CD4-positive, CD25-positive, alpha-beta regulatory T cell (primary cell): ENCODE measurements at regions not wholly inside any gene's neighbourhood (a gene's known extent, or its start where the extent isn't known, plus 50 kb on each side); places are given as distances from the start of the nearest gene placed in this dataset.

Experiments
- ATAC-seq, 2 donors: fragments of 150-1000 bp; cut with Tn5 transposase; one replicate each; pipeline ENCODE4 v1.10.0; 2021; ENCODE audit warnings: low read depth in 2 of 2, moderate number of reproducible peaks in 2 of 2, moderate library complexity in 1 of 2
- DNase-seq, 3 donors: peaks; one replicate each; pipeline versions ENCODE4 v3.0.0 to v3.0.0-alpha.2; 2012 to 2022; ENCODE audit warnings: mixed read lengths in 1 of 3
- H3K27ac ChIP-seq: one replicate; pipeline ENCODE4 v1.7.0; 2013; ENCODE audit warnings: mild to moderate bottlenecking, low read length; ENCODE audit not compliant: insufficient read depth, poor library complexity, severe bottlenecking
- H3K27me3 ChIP-seq: one replicate; pipeline ENCODE4 v1.7.0; 2013; ENCODE audit warnings: low read length; ENCODE audit not compliant: control insufficient read depth, insufficient read depth
- H3K36me3 ChIP-seq: one replicate; pipeline ENCODE4 v1.7.0; 2013; ENCODE audit warnings: mild to moderate bottlenecking, low read length, moderate library complexity; ENCODE audit not compliant: control insufficient read depth, insufficient read depth
- H3K4me1 ChIP-seq: 2 replicates; pipeline ENCODE4 v1.7.0; 2013; ENCODE audit warnings: mild to moderate bottlenecking, low read length; ENCODE audit not compliant: insufficient read depth, control insufficient read depth, poor library complexity, severe bottlenecking
- H3K4me3 ChIP-seq: one replicate; pipeline ENCODE4 v1.7.0; 2013; ENCODE audit warnings: low read depth, mild to moderate bottlenecking, low read length, moderate library complexity
- H3K9me3 ChIP-seq, 2 experiments: 1 replicate in 1 of 2; 2 replicates in 1 of 2; pipeline ENCODE4 v1.7.0; 2013; ENCODE audit warnings: low read length in 2 of 2, mild to moderate bottlenecking in 1 of 2, moderate library complexity in 1 of 2; ENCODE audit not compliant: control insufficient read depth in 2 of 2
- H3K27ac Mint-ChIP-seq, 3 donors: one replicate each; pipeline ENCODE4 v1.8.0; 2020 to 2022; ENCODE audit warnings: mild to moderate bottlenecking in 3 of 3, mixed read lengths in 3 of 3, moderate library complexity in 2 of 3
- H3K27me3 Mint-ChIP-seq: one replicate; pipeline ENCODE4 v1.8.0; 2022; ENCODE audit warnings: mild to moderate bottlenecking, mixed read lengths
- H3K36me3 Mint-ChIP-seq: one replicate; pipeline ENCODE4 v1.8.0; 2020; ENCODE audit warnings: mixed read lengths
- H3K4me1 Mint-ChIP-seq, 4 donors: one replicate each; pipeline ENCODE4 v1.8.0; 2020 to 2022; ENCODE audit warnings: mixed read lengths in 4 of 4, mild to moderate bottlenecking in 1 of 4
- H3K4me3 Mint-ChIP-seq, 4 donors: one replicate each; pipeline ENCODE4 v1.8.0; 2020 to 2022; ENCODE audit warnings: mild to moderate bottlenecking in 4 of 4, mixed read lengths in 4 of 4, moderate library complexity in 3 of 4
- H3K9me3 Mint-ChIP-seq, 7 donors: one replicate each; pipeline ENCODE4 v1.8.0; 2020 to 2022; ENCODE audit warnings: mixed read lengths in 7 of 7, mild to moderate bottlenecking in 3 of 7, moderate library complexity in 2 of 7

- DNase-seq (no peak), ATAC-seq (no peak)
- no peaks in the 10 kb centered on the region for H3K4me1 Mint-ChIP-seq
- no peaks in the 10 kb centered on the region for H3K4me1 ChIP-seq
- no peaks in the 10 kb centered on the region for H3K27me3 Mint-ChIP-seq
- no peak overlapping the region for H3K4me3 ChIP-seq
- no peak overlapping the region for H3K4me3 Mint-ChIP-seq
- H3K36me3 Mint-ChIP-seq = no peaks in the 10 kb centered on the region
- H3K36me3 ChIP-seq = no peaks in the 10 kb centered on the region
- H3K27ac ChIP-seq = no peak overlapping the region
- H3K9me3 Mint-ChIP-seq = peaks cover 0 to 4% (median 0%) of the 10 kb centered on the region in 7 donors
- H3K27ac Mint-ChIP-seq = no peak overlapping the region
- no peaks in the 10 kb centered on the region for H3K9me3 ChIP-seq
- H3K27me3 ChIP-seq = no peaks in the 10 kb centered on the region
Measured at GRCh38 chr15:94021621-94022320, 209.6 kb upstream of the MCTP2 start.

- no peaks in the 10 kb centered on the region for H3K36me3 ChIP-seq
- no peak overlapping the region for H3K4me3 Mint-ChIP-seq
- no peaks in the 10 kb centered on the region for H3K4me1 Mint-ChIP-seq
- no peaks in the 10 kb centered on the region for H3K9me3 ChIP-seq
- no peak for ATAC-seq
- no peaks in the 10 kb centered on the region for H3K4me1 ChIP-seq
- no peak overlapping the region for H3K27ac ChIP-seq
- H3K27me3 Mint-ChIP-seq = no peaks in the 10 kb centered on the region
- H3K9me3 Mint-ChIP-seq = peaks cover 0 to 6% (median 0%) of the 10 kb centered on the region in 7 donors
- H3K36me3 Mint-ChIP-seq = no peaks in the 10 kb centered on the region
- no peak overlapping the region for H3K4me3 ChIP-seq
- no peaks in the 10 kb centered on the region for H3K27me3 ChIP-seq
- DNase-seq = no peak
- H3K27ac Mint-ChIP-seq = no peak overlapping the region
Measured at GRCh38 chr15:94019062-94019461, 212.3 kb upstream of the MCTP2 start.

- no peaks in the 10 kb centered on the region for H3K27me3 ChIP-seq
- no peak overlapping the region for H3K4me3 ChIP-seq
- ATAC-seq = no peak
- Mint-ChIP-seq H3K4me3 (no peak overlapping the region), H3K4me1 (peaks cover 0 to 5% (median 2%) of the 10 kb centered on the region in 4 donors), H3K9me3 (peaks cover 0 to 7% (median 0%) of the 10 kb centered on the region in 7 donors), H3K27me3 (peaks cover 4% of the 10 kb centered on the region), H3K27ac (no peak overlapping the region), H3K36me3 (no peaks in the 10 kb centered on the region)
- H3K4me1 ChIP-seq = no peaks in the 10 kb centered on the region
- no peaks in the 10 kb centered on the region for H3K9me3 ChIP-seq
- no peak overlapping the region for H3K27ac ChIP-seq
- no peak for DNase-seq
- no peaks in the 10 kb centered on the region for H3K36me3 ChIP-seq
Measured at GRCh38 chr15:94015324-94015723, 216.0 kb upstream of the MCTP2 start.

- Mint-ChIP-seq H3K27me3 (peaks cover 4% of the 10 kb centered on the region), H3K36me3 (no peaks in the 10 kb centered on the region), H3K9me3 (peaks cover 0 to 1% (median 0%) of the 10 kb centered on the region in 7 donors), H3K4me1 (peaks cover 0 to 5% (median 2%) of the 10 kb centered on the region in 4 donors), H3K27ac (no peak overlapping the region), H3K4me3 (no peak overlapping the region)
- no peak overlapping the region for H3K27ac ChIP-seq
- no peak overlapping the region for H3K4me3 ChIP-seq
- no peaks in the 10 kb centered on the region for H3K4me1 ChIP-seq
- no peaks in the 10 kb centered on the region for H3K27me3 ChIP-seq
- no peaks in the 10 kb centered on the region for H3K9me3 ChIP-seq
- no peak for DNase-seq
- ATAC-seq = no peak
- H3K36me3 ChIP-seq = no peaks in the 10 kb centered on the region
Measured at GRCh38 chr15:94008104-94009074, 223.0 kb upstream of the MCTP2 start.

- no peak overlapping the region for H3K4me3 Mint-ChIP-seq
- no peak overlapping the region for H3K27ac Mint-ChIP-seq
- no peak overlapping the region for H3K4me3 ChIP-seq
- H3K27me3 ChIP-seq = no peaks in the 10 kb centered on the region
- no peaks in the 10 kb centered on the region for H3K4me1 Mint-ChIP-seq
- H3K4me1 ChIP-seq = no peaks in the 10 kb centered on the region
- no peak overlapping the region for H3K27ac ChIP-seq
- H3K27me3 Mint-ChIP-seq = no peaks in the 10 kb centered on the region
- no peak for DNase-seq
- no peaks in the 10 kb centered on the region for H3K36me3 Mint-ChIP-seq
- no peaks in the 10 kb centered on the region for H3K36me3 ChIP-seq
- H3K9me3 ChIP-seq = no peaks in the 10 kb centered on the region
- no peak for ATAC-seq
- H3K9me3 Mint-ChIP-seq = no peaks in the 10 kb centered on the region
Measured at GRCh38 chr15:94004697-94005096, 226.7 kb upstream of the MCTP2 start.

- no peak overlapping the region for H3K4me3 Mint-ChIP-seq
- H3K4me1 Mint-ChIP-seq = no peaks in the 10 kb centered on the region
- H3K36me3 ChIP-seq = no peaks in the 10 kb centered on the region
- no peaks in the 10 kb centered on the region for H3K4me1 ChIP-seq
- ATAC-seq = no peak
- DNase-seq = no peak
- H3K4me3 ChIP-seq = no peak overlapping the region
- H3K36me3 Mint-ChIP-seq = no peaks in the 10 kb centered on the region
- H3K27me3 ChIP-seq = no peaks in the 10 kb centered on the region
- H3K9me3 Mint-ChIP-seq = peaks cover 0 to 2% (median 0%) of the 10 kb centered on the region in 7 donors
- H3K27ac Mint-ChIP-seq = no peak overlapping the region
- no peaks in the 10 kb centered on the region for H3K9me3 ChIP-seq
- no peak overlapping the region for H3K27ac ChIP-seq
- no peaks in the 10 kb centered on the region for H3K27me3 Mint-ChIP-seq
Measured at GRCh38 chr15:94002041-94002440, 229.3 kb upstream of the MCTP2 start.

GRCh38 chr15:94001255-94001801, 230.0 kb upstream of the MCTP2 start:
- ATAC-seq (no peak), DNase-seq (no peak)
- Histone ChIP-seq H3K9me3 (no peaks in the 10 kb centered on the region), H3K36me3 (no peaks in the 10 kb centered on the region), H3K27ac (no peak overlapping the region), H3K4me1 (no peaks in the 10 kb centered on the region), H3K27me3 (no peaks in the 10 kb centered on the region), H3K4me3 (no peak overlapping the region)
- H3K27me3 Mint-ChIP-seq = no peaks in the 10 kb centered on the region
- no peaks in the 10 kb centered on the region for H3K4me1 Mint-ChIP-seq
- H3K4me3 Mint-ChIP-seq = no peak overlapping the region
- no peaks in the 10 kb centered on the region for H3K36me3 Mint-ChIP-seq
- peaks cover 0 to 2% (median 0%) of the 10 kb centered on the region in 7 donors for H3K9me3 Mint-ChIP-seq
- no peak overlapping the region for H3K27ac Mint-ChIP-seq
